ENCODE measurements at regions not wholly inside any gene's neighbourhood (a gene's known extent, or its start where the extent isn't known, plus 50 kb on each side); places are given as distances from the start of the nearest gene placed in this dataset.

DNA sequence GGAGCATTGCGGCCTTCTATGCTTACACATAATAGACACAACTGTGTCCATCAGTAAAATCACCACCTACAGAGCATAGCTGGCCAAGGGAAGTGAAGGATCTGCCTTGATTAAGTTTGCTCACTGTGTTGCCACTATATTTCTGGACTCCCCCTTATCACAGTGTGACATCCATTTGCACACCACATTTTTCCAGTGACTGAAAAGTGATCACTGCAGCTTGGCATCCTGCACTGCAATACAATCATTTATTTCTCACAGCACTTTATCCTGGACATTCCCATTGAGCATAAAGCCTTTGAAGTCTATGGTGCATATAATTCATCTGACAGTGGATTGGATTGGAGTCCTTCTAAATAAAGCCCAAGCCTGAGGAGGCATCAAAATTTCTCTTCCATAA lies 217.2 kb downstream of the NOVA1 start:
- TF ChIP-seq POLR2A (IDR thresholded peaks at IDR 0.05; ENCODE audit: low read length) (no peak), GATA1 (IDR thresholded peaks at IDR 0.05; ENCODE audit: low read depth, low read length) (no peak)
